LNCaP clone FGC (cell line): ENCODE measurements at regions not wholly inside any gene's neighbourhood (a gene's known extent, or its start where the extent isn't known, plus 50 kb on each side); places are given as distances from the start of the nearest gene placed in this dataset.

ENCODE experiments used
- DNase-seq: peaks from one replicate; pipeline ENCODE4 v3.0.0-alpha.2; 2011; ENCODE audit warnings: low read depth
- H3K4me3 ChIP-seq: 2 replicates; pipeline ENCODE4 v1.5.1; 2011; ENCODE audit warnings: mild to moderate bottlenecking, low read depth, low read length, control low read depth
- CTCF ChIP-seq: IDR thresholded peaks from 2 replicates; pipeline ENCODE4 v1.5.1; 2012; ENCODE audit warnings: mild to moderate bottlenecking; ENCODE audit not compliant: control insufficient read depth, insufficient read depth; ENCODE audit errors: extremely low read depth

DNA sequence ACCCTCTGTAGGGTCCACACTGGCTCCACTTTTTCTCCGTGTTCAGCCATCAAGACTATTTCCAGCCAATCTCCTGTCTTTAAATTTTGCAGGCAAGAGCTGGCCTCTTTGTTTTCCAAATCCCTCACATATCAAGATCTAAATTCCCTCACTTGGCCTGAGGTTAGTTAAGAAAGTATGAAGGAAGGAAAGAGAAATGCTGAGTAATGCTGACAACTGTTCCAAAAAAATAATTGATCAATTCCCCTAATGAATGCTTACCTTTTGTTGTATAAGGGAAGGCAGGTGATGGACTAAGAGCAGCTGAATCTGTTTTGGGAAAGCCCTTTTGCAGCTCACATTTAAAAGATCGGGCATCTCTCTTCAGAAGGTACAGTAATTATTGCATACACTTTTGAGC lies 105.1 kb upstream of the KCNJ16 start:
- no peak overlapping the region for H3K4me3 ChIP-seq
- TF ChIP-seq CTCF: no peak
- DNase-seq: no peak

DNA sequence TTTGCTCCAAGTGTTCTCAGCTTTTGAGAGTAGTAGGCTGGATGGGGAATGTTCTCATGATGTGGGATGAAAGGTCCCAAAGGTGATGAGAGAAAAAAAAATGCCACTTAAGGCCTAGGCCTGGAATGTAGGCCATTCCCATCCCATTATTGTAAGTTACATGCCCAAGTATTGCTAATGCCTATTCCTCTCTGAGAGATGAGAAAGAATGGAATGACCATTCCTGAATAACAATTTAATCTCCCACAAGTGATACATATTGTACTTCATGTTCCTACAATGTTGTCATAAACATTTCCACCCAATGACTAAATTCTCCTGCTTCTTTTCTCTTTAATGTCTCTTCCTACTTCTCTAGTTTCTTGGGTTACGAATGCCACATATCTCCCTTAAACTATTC lies 102.8 kb upstream of the KCNJ16 start:
- H3K4me3 ChIP-seq: no peak overlapping the region
- TF ChIP-seq CTCF: no peak
- no peak for DNase-seq

DNA sequence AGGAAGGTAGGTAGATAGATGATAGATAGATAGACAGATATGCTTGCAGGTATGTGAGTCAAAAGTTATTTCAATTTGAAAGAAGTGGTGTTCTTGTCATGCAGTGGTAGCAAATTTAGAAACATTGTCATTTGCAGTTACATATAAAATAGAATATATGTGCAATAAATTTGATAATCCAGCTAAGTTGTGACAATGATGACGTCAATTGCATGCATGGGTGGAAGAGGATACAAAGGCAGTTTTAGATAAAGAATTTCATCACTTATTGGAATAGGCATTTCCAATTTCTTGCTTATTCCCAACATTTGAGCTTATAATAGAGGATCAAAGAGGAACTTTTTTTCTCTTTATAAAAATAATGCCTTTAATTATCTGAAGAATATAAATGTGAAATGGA lies 99.2 kb upstream of the KCNJ16 start:
- no peak for DNase-seq
- H3K4me3 ChIP-seq: no peak overlapping the region
- no peak for TF ChIP-seq CTCF

DNA sequence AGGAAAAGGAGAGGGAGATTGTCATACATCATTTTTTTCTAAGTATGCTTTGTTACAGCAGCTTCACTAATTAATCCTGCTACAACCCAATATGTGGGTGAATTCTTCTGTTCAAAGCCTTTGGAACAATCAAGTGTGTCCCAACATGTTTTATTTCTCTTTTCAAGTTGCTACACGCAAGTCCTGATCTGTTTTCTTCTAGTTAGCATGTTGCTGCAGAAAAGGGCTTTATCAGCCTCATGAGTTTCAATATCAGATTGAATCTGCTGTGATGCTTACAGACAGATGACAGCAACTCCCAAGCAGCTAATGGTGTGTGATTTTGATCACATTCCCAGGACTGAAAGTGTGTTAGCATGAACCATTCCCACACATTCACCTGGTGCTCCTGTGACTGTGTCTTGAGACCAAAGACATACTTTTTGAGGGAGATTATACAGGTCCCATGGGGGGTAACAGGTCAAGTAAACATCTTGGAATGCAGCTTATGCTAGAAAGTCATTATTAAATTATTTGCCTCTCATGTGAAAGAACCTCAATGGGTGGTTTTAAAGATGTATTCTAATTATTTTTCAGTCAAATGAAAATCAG lies 96.9 kb upstream of the KCNJ16 start:
- no peak for TF ChIP-seq CTCF
- no peak for DNase-seq
- H3K4me3 ChIP-seq: no peak overlapping the region

DNA sequence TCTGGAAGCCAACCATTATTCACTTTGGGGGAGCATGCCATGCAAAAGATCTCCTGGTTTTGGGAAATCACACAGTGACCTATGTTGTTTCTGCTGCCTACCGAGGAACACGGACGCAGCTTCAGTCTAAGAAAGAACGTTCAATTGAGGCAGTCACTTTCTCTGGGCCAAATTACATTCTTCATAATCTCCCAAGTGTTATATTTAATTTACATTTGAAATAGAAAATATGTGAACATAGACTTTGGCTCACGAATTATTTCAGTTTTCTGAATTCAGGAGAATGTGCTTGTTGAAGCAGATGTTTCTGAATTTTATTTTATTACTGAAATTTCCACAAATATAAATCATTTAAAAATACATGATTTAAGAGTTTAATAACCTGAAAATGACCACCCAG lies 93.6 kb upstream of the KCNJ16 start:
- no peak overlapping the region for H3K4me3 ChIP-seq
- DNase-seq: no peak
- no peak for TF ChIP-seq CTCF

GRCh38 chr17:69995476-69995875 lies 79.5 kb upstream of the KCNJ16 start:
- no peak for TF ChIP-seq CTCF
- H3K4me3 ChIP-seq: no peak overlapping the region
- no peak for DNase-seq

GRCh38 chr17:69997332-69997731 lies 77.7 kb upstream of the KCNJ16 start:
- no peak for DNase-seq
- TF ChIP-seq CTCF: no peak
- no peak overlapping the region for H3K4me3 ChIP-seq
